ENCODE measurements at regions not wholly inside any gene's neighbourhood (a gene's known extent, or its start where the extent isn't known, plus 50 kb on each side); places are given as distances from the start of the nearest gene placed in this dataset.

DNA sequence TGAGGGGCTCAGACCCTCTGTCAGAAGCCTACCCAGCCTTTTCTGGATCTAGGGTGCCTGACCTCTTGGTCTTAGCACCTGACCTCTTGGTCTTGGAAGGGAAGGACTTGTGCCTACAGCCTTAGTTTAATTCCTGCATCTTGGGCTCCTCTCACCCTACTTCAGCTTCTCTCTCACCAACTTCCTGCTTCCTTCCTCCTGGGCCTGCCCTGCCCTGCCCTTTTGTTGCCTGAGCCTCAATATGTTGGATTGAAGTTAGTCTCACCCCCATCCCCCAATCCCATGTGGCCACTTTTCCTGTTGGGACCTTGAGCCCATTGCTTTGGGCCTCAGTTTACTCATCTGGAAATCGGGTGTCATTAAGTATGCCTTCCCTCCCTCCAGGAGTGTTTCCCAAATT lies 206.2 kb upstream of the SKOR2 start:
- H3K36me3 ChIP-seq (ENCODE audit: low read depth): no peaks in the 10 kb centered on the region
- no peaks in the 10 kb centered on the region for H3F3A ChIP-seq (ENCODE audit: insufficient read depth, low read depth)
- CTCF ChIA-PET: no interaction called here
- H3K27ac ChIP-seq: no peak overlapping the region
- DNase-seq: no peak
- H2AFZ ChIP-seq: no peak overlapping the region
- no peaks in the 10 kb centered on the region for H3K9me3 ChIP-seq (ENCODE audit: insufficient read depth, low read depth)
- POLR2A ChIA-PET (ENCODE audit: unreplicated experiment): no interaction called here
- intact Hi-C loops (cut with micrococcal nuclease; ENCODE audit: unreplicated experiment): no loop called here
- peaks cover 47% of the 10 kb centered on the region for H3K27me3 ChIP-seq (ENCODE audit: insufficient read depth, low read depth)
- no peaks in the 10 kb centered on the region for H3K9me2 ChIP-seq (ENCODE audit: insufficient read depth)
- H3K79me2 ChIP-seq (ENCODE audit: low read depth): no peaks in the 10 kb centered on the region
- H4K20me1 ChIP-seq (ENCODE audit: insufficient read depth): no peaks in the 10 kb centered on the region
- no TSS peak for BruUV-seq (replicated peaks)
- no peak for TF ChIP-seq EZH2 (IDR thresholded peaks at IDR 0.05; ENCODE audit: low read depth)
- TF ChIP-seq, protein P1, sequence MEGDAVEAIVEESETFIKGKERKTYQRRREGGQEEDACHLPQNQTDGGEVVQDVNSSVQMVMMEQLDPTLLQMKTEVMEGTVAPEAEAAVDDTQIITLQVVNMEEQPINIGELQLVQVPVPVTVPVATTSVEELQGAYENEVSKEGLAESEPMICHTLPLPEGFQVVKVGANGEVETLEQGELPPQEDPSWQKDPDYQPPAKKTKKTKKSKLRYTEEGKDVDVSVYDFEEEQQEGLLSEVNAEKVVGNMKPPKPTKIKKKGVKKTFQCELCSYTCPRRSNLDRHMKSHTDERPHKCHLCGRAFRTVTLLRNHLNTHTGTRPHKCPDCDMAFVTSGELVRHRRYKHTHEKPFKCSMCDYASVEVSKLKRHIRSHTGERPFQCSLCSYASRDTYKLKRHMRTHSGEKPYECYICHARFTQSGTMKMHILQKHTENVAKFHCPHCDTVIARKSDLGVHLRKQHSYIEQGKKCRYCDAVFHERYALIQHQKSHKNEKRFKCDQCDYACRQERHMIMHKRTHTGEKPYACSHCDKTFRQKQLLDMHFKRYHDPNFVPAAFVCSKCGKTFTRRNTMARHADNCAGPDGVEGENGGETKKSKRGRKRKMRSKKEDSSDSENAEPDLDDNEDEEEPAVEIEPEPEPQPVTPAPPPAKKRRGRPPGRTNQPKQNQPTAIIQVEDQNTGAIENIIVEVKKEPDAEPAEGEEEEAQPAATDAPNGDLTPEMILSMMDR (conservative IDR thresholded peaks at IDR 0.05): no peak
- H3K4me2 ChIP-seq: no peak overlapping the region
- no peak overlapping the region for H3K4me3 ChIP-seq
- H3K4me1 ChIP-seq (replicated peaks; ENCODE audit: insufficient read depth): no peaks in the 10 kb centered on the region

DNA sequence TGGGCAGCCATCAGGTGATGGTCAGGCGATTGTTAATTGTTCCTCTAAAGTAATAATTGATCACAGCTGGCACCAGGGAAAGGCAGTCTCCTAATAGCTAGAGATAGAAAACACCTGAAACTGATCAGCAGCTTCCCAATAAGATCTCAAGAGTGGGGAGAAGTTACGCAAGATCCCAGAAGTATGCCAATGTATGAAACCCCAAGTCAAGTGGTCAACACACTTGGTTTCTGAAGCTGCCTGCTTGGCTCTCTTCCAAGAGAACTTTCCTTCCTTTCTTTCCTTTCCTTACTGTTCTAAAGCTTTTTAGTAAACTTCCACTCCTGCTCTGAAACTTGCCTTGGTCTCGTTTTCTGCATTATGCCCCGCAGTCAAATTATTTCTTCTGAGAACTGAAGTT lies 201.6 kb upstream of the SKOR2 start:
- Histone ChIP-seq H3K4me1 (replicated peaks; ENCODE audit: insufficient read depth) (no peaks in the 10 kb centered on the region), H3K36me3 (ENCODE audit: low read depth) (no peaks in the 10 kb centered on the region), H4K20me1 (ENCODE audit: insufficient read depth) (no peaks in the 10 kb centered on the region), H3K27ac (no peak overlapping the region), H3K9me3 (ENCODE audit: insufficient read depth, low read depth) (no peaks in the 10 kb centered on the region), H3F3A (ENCODE audit: insufficient read depth, low read depth) (no peaks in the 10 kb centered on the region), H3K27me3 (ENCODE audit: insufficient read depth, low read depth) (peaks cover 79% of the 10 kb centered on the region), H2AFZ (no peak overlapping the region), H3K79me2 (ENCODE audit: low read depth) (no peaks in the 10 kb centered on the region), H3K4me3 (no peak overlapping the region), H3K4me2 (no peak overlapping the region), H3K9me2 (ENCODE audit: insufficient read depth) (no peaks in the 10 kb centered on the region; the same call in 1 of the 2 replicates)
- BruUV-seq (replicated peaks): no TSS peak
- ChIA-PET CTCF (no interaction called here), POLR2A (ENCODE audit: unreplicated experiment) (no interaction called here)
- DNase-seq: no peak
- intact Hi-C loops (cut with micrococcal nuclease; ENCODE audit: unreplicated experiment): no loop called here
- TF ChIP-seq, protein P1 (conservative IDR thresholded peaks at IDR 0.05): no peak
- no peak for TF ChIP-seq EZH2 (IDR thresholded peaks at IDR 0.05; ENCODE audit: low read depth)

DNA sequence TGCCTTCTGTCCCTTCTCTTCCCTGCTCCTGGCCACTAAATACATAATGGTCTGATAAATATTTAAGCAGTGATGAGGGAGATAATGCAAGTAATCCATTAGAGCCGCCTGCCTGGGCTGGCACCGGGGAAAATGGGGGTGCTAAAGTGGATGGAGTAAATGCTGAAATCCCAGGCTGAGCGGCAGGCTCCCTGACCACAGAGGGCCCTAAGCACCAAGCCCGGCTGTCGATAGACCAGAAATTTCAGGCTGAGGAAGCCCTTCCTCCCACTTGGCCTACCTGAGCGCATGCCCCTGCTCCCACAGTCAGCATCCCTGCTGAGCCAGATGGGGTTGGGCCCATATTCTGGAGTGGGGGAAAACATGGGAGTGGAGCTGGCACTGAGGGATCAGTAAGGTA lies 197.5 kb upstream of the SKOR2 start:
- H3F3A ChIP-seq (ENCODE audit: insufficient read depth, low read depth): no peaks in the 10 kb centered on the region
- H3K4me3 ChIP-seq: no peak overlapping the region
- BruUV-seq (replicated peaks): no TSS peak
- no peaks in the 10 kb centered on the region; the same call in 1 of the 2 replicates for H3K9me2 ChIP-seq (ENCODE audit: insufficient read depth)
- POLR2A ChIA-PET (ENCODE audit: unreplicated experiment): no interaction called here
- CTCF ChIA-PET: no interaction called here
- H3K27me3 ChIP-seq (ENCODE audit: insufficient read depth, low read depth): peaks cover 57% of the 10 kb centered on the region
- no peak overlapping the region for H3K4me2 ChIP-seq
- no peaks in the 10 kb centered on the region for H3K9me3 ChIP-seq (ENCODE audit: insufficient read depth, low read depth)
- no peaks in the 10 kb centered on the region for H4K20me1 ChIP-seq (ENCODE audit: insufficient read depth)
- H3K36me3 ChIP-seq (ENCODE audit: low read depth): no peaks in the 10 kb centered on the region
- no peak for DNase-seq
- H3K4me1 ChIP-seq (replicated peaks; ENCODE audit: insufficient read depth): no peaks in the 10 kb centered on the region
- no peaks in the 10 kb centered on the region for H3K79me2 ChIP-seq (ENCODE audit: low read depth)
- no peak overlapping the region for H2AFZ ChIP-seq
- no peak for TF ChIP-seq EZH2 (IDR thresholded peaks at IDR 0.05; ENCODE audit: low read depth)
- TF ChIP-seq, protein P1 (conservative IDR thresholded peaks at IDR 0.05): no peak
- intact Hi-C loops (cut with micrococcal nuclease; ENCODE audit: unreplicated experiment): no loop called here
- H3K27ac ChIP-seq: no peak overlapping the region
